Tibial nerve (tissue), 4 donors: ENCODE measurements at regions not wholly inside any gene's neighbourhood (a gene's known extent, or its start where the extent isn't known, plus 50 kb on each side); places are given as distances from the start of the nearest gene placed in this dataset.

Experiments used
- DNase-seq, 2 donors: peaks; one replicate each; pipeline ENCODE4 v3.0.0-alpha.2; 2019; ENCODE audit warnings: low spot score in 2 of 2
- H3K27ac ChIP-seq, 4 donors: fragments of 200-600 bp; sonication (generic) in 3 of 4; one replicate each; pipeline ENCODE4 v1.5.1; 2017 to 2019; ENCODE audit warnings: mild to moderate bottlenecking in 1 of 4
- H3K27me3 ChIP-seq, 2 donors: fragments of 200-600 bp; sonication (generic) in 1 of 2; one replicate each; pipeline versions ENCODE4 v1.5.1 to v1.6.0; 2017 to 2019
- H3K36me3 ChIP-seq, 3 donors: fragments of 200-600 bp; sonication (generic); one replicate each; pipeline ENCODE4 v1.5.1; 2018 to 2019
- H3K4me1 ChIP-seq, 4 donors: fragments of 200-600 bp; sonication (generic) in 3 of 4; one replicate each; pipeline ENCODE4 v1.5.1; 2017 to 2019
- H3K4me3 ChIP-seq, 4 donors: fragments of 200-600 bp; sonication (generic) in 3 of 4; one replicate each; pipeline ENCODE4 v1.5.1; 2017 to 2019; ENCODE audit warnings: mild to moderate bottlenecking in 1 of 4, moderate library complexity in 1 of 4
- H3K9me3 ChIP-seq, 4 donors: fragments of 200-600 bp; sonication (generic) in 3 of 4; one replicate each; pipeline ENCODE4 v1.5.1; 2017 to 2019
- CTCF ChIP-seq, 5 experiments: fragments of 200-600 bp in 3 of 5; fragments of 450-650 bp in 2 of 5; sonication (generic) in 3 of 5; IDR thresholded peaks; one replicate each; pipeline ENCODE4 v1.5.1; 2016 to 2019; ENCODE audit warnings: antibody characterized with exemption in 5 of 5, mild to moderate bottlenecking in 3 of 5, moderate library complexity in 2 of 5
- EP300 ChIP-seq, 2 donors: sonication (generic); formaldehyde crosslinking; IDR thresholded peaks; one replicate each; pipeline ENCODE4 v1.6.1; 2017; ENCODE audit warnings: antibody characterized with exemption in 2 of 2, mild to moderate bottlenecking in 1 of 2
- POLR2A ChIP-seq, 2 donors: fragments of 450-650 bp; IDR thresholded peaks; one replicate each; pipeline ENCODE4 v1.6.1; 2017; ENCODE audit warnings: antibody characterized with exemption in 2 of 2, mild to moderate bottlenecking in 2 of 2, moderate library complexity in 2 of 2
- WGBS, 2 donors: methylation state at CpG; one replicate each; pipeline ENCODE4 v1.1.5; 2018; 5-methylcytosine and 5-hydroxymethylcytosine counted together

GRCh38 chr14:47899685-47900084 is 224.3 kb upstream of the MDGA2 start:
- no peak overlapping the region for H3K4me3 ChIP-seq
- 83% methylated on average over 5 of the region's 5 CpGs for WGBS, 2 donors
- H3K4me1 ChIP-seq, result no peaks in the 10 kb centered on the region
- H3K27me3 ChIP-seq, result no peaks in the 10 kb centered on the region
- no peak for TF ChIP-seq EP300 (IDR thresholded peaks at IDR 0.05)
- TF ChIP-seq POLR2A (IDR thresholded peaks at IDR 0.05), result no peak
- TF ChIP-seq CTCF (IDR thresholded peaks at IDR 0.05), result no peak
- DNase-seq, result no peak
- H3K36me3 ChIP-seq, result no peaks in the 10 kb centered on the region
- H3K9me3 ChIP-seq, result no peaks in the 10 kb centered on the region
- no peak overlapping the region for H3K27ac ChIP-seq

- TF ChIP-seq EP300 (IDR thresholded peaks at IDR 0.05) (no peak), POLR2A (IDR thresholded peaks at IDR 0.05) (no peak), CTCF (IDR thresholded peaks at IDR 0.05) (no peak)
- 84 to 90% methylated on average over 7 of the region's 7 CpGs for WGBS, 2 donors
- Histone ChIP-seq H3K9me3 (no peaks in the 10 kb centered on the region), H3K27ac (no peak overlapping the region), H3K4me3 (no peak overlapping the region), H3K27me3 (no peaks in the 10 kb centered on the region), H3K4me1 (no peaks in the 10 kb centered on the region), H3K36me3 (no peaks in the 10 kb centered on the region)
- DNase-seq, result no peak
Measured at GRCh38 chr14:47874350-47874749, 198.9 kb upstream of the MDGA2 start.

- H3K27ac ChIP-seq, result no peak overlapping the region
- no peaks in the 10 kb centered on the region for H3K9me3 ChIP-seq
- no peak overlapping the region for H3K4me3 ChIP-seq
- no peaks in the 10 kb centered on the region for H3K27me3 ChIP-seq
- no peak for TF ChIP-seq POLR2A (IDR thresholded peaks at IDR 0.05)
- no peak for TF ChIP-seq EP300 (IDR thresholded peaks at IDR 0.05)
- no peak for TF ChIP-seq CTCF (IDR thresholded peaks at IDR 0.05)
- DNase-seq, result no peak
- H3K4me1 ChIP-seq, result no peaks in the 10 kb centered on the region
- WGBS, 2 donors, result 83 to 89% methylated on average over 2 of the region's 2 CpGs
- no peaks in the 10 kb centered on the region for H3K36me3 ChIP-seq
Measured at GRCh38 chr14:47872588-47872987, 197.2 kb upstream of the MDGA2 start.

- no peak for TF ChIP-seq CTCF (IDR thresholded peaks at IDR 0.05)
- no peak for TF ChIP-seq POLR2A (IDR thresholded peaks at IDR 0.05)
- no peak for TF ChIP-seq EP300 (IDR thresholded peaks at IDR 0.05)
- Histone ChIP-seq H3K4me1 (no peaks in the 10 kb centered on the region), H3K36me3 (no peaks in the 10 kb centered on the region), H3K4me3 (no peak overlapping the region), H3K27me3 (no peaks in the 10 kb centered on the region), H3K9me3 (no peaks in the 10 kb centered on the region), H3K27ac (no peak overlapping the region)
- DNase-seq, result no peak
Measured at GRCh38 chr14:47863441-47863840, 188.0 kb upstream of the MDGA2 start.

- DNase-seq, result no peak
- Histone ChIP-seq H3K4me1 (no peaks in the 10 kb centered on the region), H3K9me3 (no peaks in the 10 kb centered on the region), H3K4me3 (no peak overlapping the region), H3K27ac (no peak overlapping the region), H3K36me3 (no peaks in the 10 kb centered on the region), H3K27me3 (no peaks in the 10 kb centered on the region)
- 65 to 68% methylated on average over 4 of the region's 4 CpGs for WGBS, 2 donors
- no peak for TF ChIP-seq CTCF (IDR thresholded peaks at IDR 0.05)
- no peak for TF ChIP-seq POLR2A (IDR thresholded peaks at IDR 0.05)
- no peak for TF ChIP-seq EP300 (IDR thresholded peaks at IDR 0.05)
Measured at GRCh38 chr14:47857646-47858045, 182.2 kb upstream of the MDGA2 start.
